ENCODE measurements at regions not wholly inside any gene's neighbourhood (a gene's known extent, or its start where the extent isn't known, plus 50 kb on each side); places are given as distances from the start of the nearest gene placed in this dataset.

GRCh38 chr11:45382133-45382878 is 96.2 kb upstream of the SYT13 start:
- Histone ChIP-seq H3K4me3 (no peak overlapping the region), H3K27me3 (no peaks in the 10 kb centered on the region), H3K4me1 (peaks cover 0 to 7% of the 10 kb centered on the region in 2 donors), H3K27ac (no peak overlapping the region), H3K9me3 (no peaks in the 10 kb centered on the region), H3K36me3 (no peaks in the 10 kb centered on the region)
- TF ChIP-seq CTCF (IDR thresholded peaks at IDR 0.05): no peak
- no peak for DNase-seq (ENCODE audit: low spot score)

- DNase-seq (ENCODE audit: low spot score): no peak
- no peak for TF ChIP-seq CTCF (IDR thresholded peaks at IDR 0.05)
- Histone ChIP-seq H3K4me1 (peaks cover 0 to 7% of the 10 kb centered on the region in 2 donors), H3K27ac (no peak overlapping the region), H3K27me3 (no peaks in the 10 kb centered on the region), H3K9me3 (no peaks in the 10 kb centered on the region), H3K4me3 (no peak overlapping the region), H3K36me3 (no peaks in the 10 kb centered on the region)
Observed at GRCh38 chr11:45379162-45379863, 93.2 kb upstream of the SYT13 start.

- Histone ChIP-seq H3K4me1 (peaks cover 0 to 6% of the 10 kb centered on the region in 2 donors), H3K9me3 (no peaks in the 10 kb centered on the region), H3K4me3 (no peak overlapping the region), H3K27ac (no peak overlapping the region), H3K36me3 (no peaks in the 10 kb centered on the region), H3K27me3 (no peaks in the 10 kb centered on the region)
- DNase-seq (ENCODE audit: low spot score): no peak
- no peak for TF ChIP-seq CTCF (IDR thresholded peaks at IDR 0.05)
Observed at GRCh38 chr11:45378516-45378915, 92.4 kb upstream of the SYT13 start.

- no peaks in the 10 kb centered on the region for H3K36me3 ChIP-seq
- no peaks in the 10 kb centered on the region for H3K27me3 ChIP-seq
- H3K4me1 ChIP-seq: peaks cover 0 to 4% of the 10 kb centered on the region in 2 donors
- no peak for TF ChIP-seq CTCF (IDR thresholded peaks at IDR 0.05)
- H3K9me3 ChIP-seq: no peaks in the 10 kb centered on the region
- DNase-seq (ENCODE audit: low spot score): no peak
- H3K27ac ChIP-seq: no peak overlapping the region
- H3K4me3 ChIP-seq: no peak overlapping the region
Observed at GRCh38 chr11:45374653-45375059, 88.5 kb upstream of the SYT13 start.

GRCh38 chr11:45374130-45374529 is 88.0 kb upstream of the SYT13 start:
- no peak for DNase-seq (ENCODE audit: low spot score)
- no peak for TF ChIP-seq CTCF (IDR thresholded peaks at IDR 0.05)
- Histone ChIP-seq H3K27me3 (no peaks in the 10 kb centered on the region), H3K4me1 (peaks cover 0 to 4% of the 10 kb centered on the region in 2 donors), H3K9me3 (no peaks in the 10 kb centered on the region), H3K27ac (no peak overlapping the region), H3K4me3 (no peak overlapping the region), H3K36me3 (no peaks in the 10 kb centered on the region)
